ENCODE measurements at regions not wholly inside any gene's neighbourhood (a gene's known extent, or its start where the extent isn't known, plus 50 kb on each side); places are given as distances from the start of the nearest gene placed in this dataset.

GRCh38 chrX:150062292-150063137 is 124.2 kb upstream of the EOLA2 start:
- no peak for TF ChIP-seq CTCF (IDR thresholded peaks at IDR 0.05)
- Histone ChIP-seq H3K9me3 (no peaks in the 10 kb centered on the region), H3K27ac (no peak overlapping the region), H3K27me3 (no peaks in the 10 kb centered on the region), H3K4me3 (ENCODE audit: low read depth in 1 of 2, low read length in 1 of 2) (no peak overlapping the region), H3K36me3 (no peaks in the 10 kb centered on the region), H3K4me1 (ENCODE audit: control insufficient read depth in 1 of 2, insufficient read depth in 1 of 2, low read depth in 1 of 2, low read length in 1 of 2) (no peaks in the 10 kb centered on the region)

GRCh38 chrX:150063138-150063518 is 124.8 kb upstream of the EOLA2 start:
- TF ChIP-seq CTCF (IDR thresholded peaks at IDR 0.05), result no peak
- H3K27ac ChIP-seq, result no peak overlapping the region

GRCh38 chrX:150063674-150064073 is 125.4 kb upstream of the EOLA2 start:
- Histone ChIP-seq H3K36me3 (no peaks in the 10 kb centered on the region), H3K9me3 (no peaks in the 10 kb centered on the region), H3K27ac (no peak overlapping the region), H3K27me3 (no peaks in the 10 kb centered on the region), H3K4me3 (ENCODE audit: low read depth in 1 of 2, low read length in 1 of 2) (no peak overlapping the region), H3K4me1 (ENCODE audit: control insufficient read depth in 1 of 2, insufficient read depth in 1 of 2, low read depth in 1 of 2, low read length in 1 of 2) (no peaks in the 10 kb centered on the region)
- TF ChIP-seq CTCF (IDR thresholded peaks at IDR 0.05), result no peak

More at GRCh38 chrX:150063138-150063518, 124.8 kb upstream of the EOLA2 start:
- Histone ChIP-seq H3K4me3 (ENCODE audit: low read depth in 1 of 2, low read length in 1 of 2) (no peak overlapping the region), H3K27me3 (no peaks in the 10 kb centered on the region), H3K9me3 (no peaks in the 10 kb centered on the region), H3K36me3 (no peaks in the 10 kb centered on the region), H3K4me1 (ENCODE audit: control insufficient read depth in 1 of 2, insufficient read depth in 1 of 2, low read depth in 1 of 2, low read length in 1 of 2) (no peaks in the 10 kb centered on the region)

- Histone ChIP-seq H3K27ac (no peak overlapping the region), H3K4me3 (ENCODE audit: low read depth in 1 of 2, low read length in 1 of 2) (no peak overlapping the region), H3K4me1 (ENCODE audit: control insufficient read depth in 1 of 2, insufficient read depth in 1 of 2, low read depth in 1 of 2, low read length in 1 of 2) (no peaks in the 10 kb centered on the region), H3K9me3 (no peaks in the 10 kb centered on the region), H3K36me3 (no peaks in the 10 kb centered on the region), H3K27me3 (no peaks in the 10 kb centered on the region)
- no peak for TF ChIP-seq CTCF (IDR thresholded peaks at IDR 0.05)
Measured at GRCh38 chrX:150074175-150074574, 135.9 kb upstream of the EOLA2 start.

GRCh38 chrX:150080497-150080896 is 142.2 kb upstream of the EOLA2 start:
- H3K9me3 ChIP-seq, result no peaks in the 10 kb centered on the region
- H3K4me3 ChIP-seq (ENCODE audit: low read depth in 1 of 2, low read length in 1 of 2), result no peak overlapping the region
- H3K36me3 ChIP-seq, result no peaks in the 10 kb centered on the region
- TF ChIP-seq CTCF (IDR thresholded peaks at IDR 0.05), result no peak
- H3K27ac ChIP-seq, result no peak overlapping the region
- H3K4me1 ChIP-seq (ENCODE audit: control insufficient read depth in 1 of 2, insufficient read depth in 1 of 2, low read depth in 1 of 2, low read length in 1 of 2), result no peaks in the 10 kb centered on the region
- no peaks in the 10 kb centered on the region for H3K27me3 ChIP-seq

Data from neutrophil (primary cell).